GM18951 (cell line): ENCODE measurements at regions not wholly inside any gene's neighbourhood (a gene's known extent, or its start where the extent isn't known, plus 50 kb on each side); places are given as distances from the start of the nearest gene placed in this dataset.

Experiments
- POLR2A ChIP-seq: IDR thresholded peaks from 4 replicates; pipeline ENCODE4 v1.6.1; 2011; ENCODE audit warnings: mild to moderate bottlenecking; ENCODE audit not compliant: insufficient read length, insufficient read depth; ENCODE audit errors: extremely low read depth
- in situ Hi-C: fragments of 300-500 bp; cut with MboI; formaldehyde crosslinking; loops from one replicate; pipeline ENCODE4 v1.12.0; 2022; ENCODE audit warnings: low sequenced_read_pairs, mixed read lengths, inconsistent platforms; ENCODE audit not compliant: unreplicated experiment

DNA sequence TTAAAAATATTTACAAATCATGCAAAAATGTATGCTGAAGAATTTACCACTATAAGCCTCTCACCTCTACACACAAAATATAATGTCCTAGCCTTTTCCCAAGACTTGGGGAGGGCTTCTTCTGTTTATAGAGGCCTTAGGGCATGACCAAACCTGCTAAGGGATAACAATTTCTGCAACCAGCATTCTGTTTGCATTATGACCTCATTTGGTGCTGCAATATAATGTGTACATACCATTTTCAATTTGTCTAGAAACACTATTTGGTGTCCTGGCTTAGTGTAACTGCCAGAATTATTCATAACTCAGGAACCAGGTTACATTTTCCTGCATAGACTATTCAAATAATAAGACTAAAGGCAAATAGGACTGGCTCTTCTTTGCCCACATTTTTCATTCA lies 446.6 kb upstream of the SORCS1 start:
- in situ Hi-C loops, result no loop called here
- no peak for TF ChIP-seq POLR2A

DNA sequence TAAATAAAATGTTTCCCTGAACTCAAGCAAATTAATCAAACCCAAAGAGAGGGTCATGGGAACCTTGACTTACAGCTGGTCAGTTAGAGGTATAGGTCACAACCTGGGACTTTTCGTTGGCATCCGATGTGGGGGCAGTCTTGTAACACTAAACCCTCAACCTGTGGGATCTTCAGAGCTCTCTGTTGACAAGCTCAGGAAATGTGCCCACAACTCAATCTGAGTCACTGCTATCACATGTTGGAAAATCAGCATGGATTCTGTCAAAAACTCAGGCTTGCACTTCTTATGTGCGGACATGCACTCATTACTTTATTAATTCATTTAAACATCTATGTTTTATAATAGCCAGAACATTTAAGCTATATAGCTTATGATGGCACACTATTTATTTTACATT lies 424.6 kb upstream of the SORCS1 start:
- no peak for TF ChIP-seq POLR2A
- in situ Hi-C loops, result no loop called here

DNA sequence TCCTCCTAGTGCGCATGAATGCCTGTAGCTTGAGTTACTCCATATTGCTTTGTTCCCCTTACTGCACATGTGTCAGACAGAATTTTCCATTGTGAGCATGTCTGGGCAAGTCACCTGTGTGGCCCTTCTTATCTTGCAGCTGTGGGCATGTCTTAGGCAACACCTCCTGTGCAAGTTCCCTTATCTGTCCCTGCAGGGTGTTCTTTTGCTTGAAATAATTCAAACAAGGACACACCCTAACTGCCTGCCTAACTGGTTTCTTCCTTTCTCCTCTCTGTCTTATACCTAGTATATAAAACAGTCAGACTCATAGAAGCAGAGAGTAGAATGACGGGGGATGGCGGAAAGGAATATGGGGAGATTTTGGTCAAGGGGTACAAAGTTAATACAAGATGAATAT lies 421.1 kb upstream of the SORCS1 start:
- TF ChIP-seq POLR2A, result no peak
- in situ Hi-C loops, result no loop called here

DNA sequence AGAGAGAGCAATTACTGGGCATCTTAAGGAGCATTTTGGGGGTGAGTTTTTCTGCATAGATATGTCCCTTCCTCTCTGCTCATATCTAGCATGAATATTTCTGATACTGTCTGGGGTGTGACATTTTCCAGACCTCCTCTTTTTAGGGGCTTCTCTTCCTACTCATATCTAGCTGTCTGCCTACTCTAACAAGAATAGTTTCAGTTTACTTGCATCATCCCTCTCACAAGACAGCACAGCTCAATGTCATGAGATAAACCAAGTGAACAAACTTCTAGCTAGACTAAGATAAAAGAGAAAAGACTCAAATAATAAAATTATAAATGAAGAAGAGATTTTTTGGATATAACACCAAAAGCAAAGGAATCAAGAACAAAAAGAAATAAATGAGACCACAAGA lies 419.5 kb upstream of the SORCS1 start:
- TF ChIP-seq POLR2A, result no peak

DNA sequence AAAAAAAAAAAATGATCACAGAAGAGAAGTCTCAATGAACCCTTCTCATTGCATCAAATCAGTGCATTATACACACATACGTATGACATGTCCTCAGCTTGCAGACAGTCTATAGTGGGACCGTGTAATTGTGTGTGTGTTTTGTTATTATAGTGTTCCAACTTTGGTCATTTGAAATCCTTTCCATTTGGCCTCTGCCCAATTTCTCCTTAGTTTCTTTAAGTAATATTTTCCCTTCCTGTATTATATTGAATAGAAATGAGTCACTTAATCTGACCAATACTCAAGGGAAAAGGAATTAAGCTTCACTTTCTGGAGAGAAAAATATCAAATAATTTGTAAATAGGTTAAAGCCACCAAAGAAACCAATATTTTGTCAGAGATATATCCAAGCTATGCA lies 415.5 kb upstream of the SORCS1 start:
- in situ Hi-C loops, result no loop called here
- no peak for TF ChIP-seq POLR2A

More for the DNA sequence above, 419.5 kb upstream of the SORCS1 start:
- in situ Hi-C loops, result no loop called here

DNA sequence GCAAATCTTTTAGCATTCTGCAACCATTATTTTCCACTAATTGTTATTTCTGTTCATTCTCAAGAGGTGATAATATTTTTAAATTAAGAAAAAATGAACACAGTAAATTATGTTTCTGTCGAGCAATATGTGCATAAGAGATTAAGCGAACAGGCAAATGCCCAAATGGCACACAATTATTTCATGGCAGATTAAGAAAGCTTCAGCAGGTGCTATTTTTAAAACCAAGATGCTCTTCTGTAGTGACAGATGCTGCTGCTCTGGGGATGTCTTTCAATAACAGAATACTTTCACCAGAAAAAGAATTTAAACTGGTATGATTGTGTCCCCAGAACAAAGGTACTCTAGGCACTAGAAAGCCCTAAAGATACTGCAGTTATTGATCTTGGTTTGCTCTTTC lies 412.7 kb upstream of the SORCS1 start:
- in situ Hi-C loops, result no loop called here
- no peak for TF ChIP-seq POLR2A

DNA sequence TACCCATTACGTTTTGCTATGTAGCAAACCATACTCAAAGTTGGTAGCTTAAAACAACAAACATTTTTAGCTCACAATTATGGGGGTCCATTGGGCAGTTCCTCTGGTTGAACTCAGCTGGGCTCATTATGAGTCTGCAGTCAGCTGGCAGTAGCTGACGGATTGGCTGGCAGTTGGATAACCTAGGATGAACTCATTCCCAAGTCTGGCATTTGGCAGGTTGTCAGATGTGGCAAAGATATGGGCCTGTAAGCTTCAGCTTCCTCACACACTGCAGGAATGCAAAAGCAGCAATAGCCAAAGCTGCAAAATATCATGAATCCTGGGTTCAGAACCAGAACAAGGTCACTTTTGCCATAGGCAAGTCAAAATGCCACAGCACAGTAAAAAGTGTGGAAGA lies 412.2 kb upstream of the SORCS1 start:
- in situ Hi-C loops, result no loop called here
- TF ChIP-seq POLR2A, result no peak

DNA sequence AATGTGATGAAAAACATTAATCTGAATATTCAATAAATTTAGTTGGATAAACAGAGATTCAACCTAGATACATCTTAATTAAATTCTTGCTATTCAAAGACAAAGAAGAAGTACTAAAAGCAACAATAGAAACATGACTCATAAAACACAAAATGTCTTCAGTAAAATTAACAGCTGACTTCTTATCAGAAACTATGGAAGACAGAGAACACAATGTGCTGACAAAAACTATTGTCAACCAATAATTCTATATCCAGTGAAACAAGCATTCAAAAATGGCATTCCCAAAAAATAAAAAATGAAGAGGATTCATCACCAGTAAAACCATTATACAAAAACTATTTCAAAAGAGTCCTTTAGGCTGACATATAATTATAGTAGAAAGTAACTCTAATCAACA lies 400.5 kb upstream of the SORCS1 start:
- in situ Hi-C loops, result no loop called here

DNA sequence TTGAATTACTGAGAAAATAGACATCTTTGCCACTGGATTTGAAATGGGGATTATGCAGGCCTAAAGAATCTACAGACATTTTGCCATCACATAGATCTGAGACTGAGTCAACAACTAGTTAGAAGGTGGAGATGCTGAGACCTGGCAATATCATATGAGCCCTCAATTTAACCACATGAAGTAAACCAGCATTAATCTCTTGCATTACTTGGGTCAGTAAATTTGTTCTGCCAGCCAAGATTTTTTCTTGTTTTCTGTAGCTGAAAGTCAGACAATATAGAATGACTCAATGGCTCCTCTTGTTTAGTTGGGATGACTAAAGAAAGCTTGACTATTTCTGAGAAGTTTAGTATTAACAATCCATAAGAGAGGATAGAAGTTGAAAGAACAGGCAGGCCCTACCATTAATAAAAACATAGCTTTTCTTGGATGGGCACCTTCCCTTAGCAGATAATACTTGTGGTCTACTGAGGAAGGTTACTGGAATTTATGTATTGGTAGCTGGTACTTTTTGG lies 396.7 kb upstream of the SORCS1 start:
- in situ Hi-C loops, result no loop called here
- TF ChIP-seq POLR2A, result no peak

More for the DNA sequence above, 400.5 kb upstream of the SORCS1 start:
- TF ChIP-seq POLR2A, result no peak

DNA sequence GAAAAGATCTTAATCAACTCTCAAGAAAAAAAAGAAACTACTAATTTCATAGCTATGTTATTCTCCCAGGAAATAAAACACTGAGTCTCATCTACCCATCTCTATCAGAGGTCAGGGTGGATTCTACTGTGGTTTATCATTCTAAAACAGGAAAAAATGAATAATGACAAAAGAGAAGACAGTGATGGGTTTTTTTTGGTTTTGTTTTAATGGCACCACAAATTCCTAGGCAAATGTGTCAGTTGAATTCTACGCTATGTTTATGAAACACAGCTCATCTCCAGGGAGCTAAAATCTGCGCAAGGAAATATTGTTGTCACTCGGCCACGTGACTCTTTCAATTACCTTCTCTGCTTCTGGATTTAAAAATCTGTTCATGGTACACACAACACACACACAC lies 393.4 kb upstream of the SORCS1 start:
- in situ Hi-C loops, result no loop called here
- TF ChIP-seq POLR2A, result no peak

DNA sequence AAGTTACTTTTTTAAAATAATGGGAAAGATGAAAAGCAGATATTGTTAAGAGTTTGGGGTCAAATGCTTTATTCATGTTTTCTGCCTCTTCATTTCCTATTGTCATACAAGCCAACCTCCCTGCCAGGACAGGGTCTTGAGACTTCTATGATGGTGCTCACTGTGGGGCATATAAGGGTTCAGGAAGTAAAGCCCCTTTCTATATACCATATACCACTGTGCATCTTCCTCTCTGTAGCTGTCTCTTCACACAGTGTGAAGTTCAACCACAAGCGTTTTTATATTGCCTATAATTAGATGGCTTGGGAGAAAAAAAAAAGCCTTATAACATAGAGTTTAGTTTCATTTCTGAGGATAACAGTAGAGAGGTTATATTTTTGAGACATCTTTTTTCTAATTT lies 389.8 kb upstream of the SORCS1 start:
- TF ChIP-seq POLR2A, result no peak
- in situ Hi-C loops, result no loop called here

DNA sequence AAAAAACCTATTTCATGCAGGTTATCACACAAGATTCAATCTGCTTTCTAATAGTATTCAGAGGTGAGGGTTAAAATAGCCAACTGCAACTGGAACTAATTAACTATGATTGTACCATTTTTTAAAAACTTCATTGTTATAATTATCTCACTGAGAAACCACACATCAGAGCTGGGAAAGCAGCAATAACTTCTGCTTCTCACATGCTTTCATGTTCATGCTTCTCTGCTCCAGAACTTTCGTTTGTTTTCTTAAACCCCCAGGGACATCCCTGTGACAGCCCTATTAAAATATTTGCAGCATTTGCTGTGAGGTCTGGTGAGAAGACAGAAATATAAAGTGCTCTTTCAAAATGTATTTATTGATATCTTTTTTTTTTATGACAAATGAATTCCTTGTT lies 389.0 kb upstream of the SORCS1 start:
- in situ Hi-C loops, result no loop called here
- no peak for TF ChIP-seq POLR2A

DNA sequence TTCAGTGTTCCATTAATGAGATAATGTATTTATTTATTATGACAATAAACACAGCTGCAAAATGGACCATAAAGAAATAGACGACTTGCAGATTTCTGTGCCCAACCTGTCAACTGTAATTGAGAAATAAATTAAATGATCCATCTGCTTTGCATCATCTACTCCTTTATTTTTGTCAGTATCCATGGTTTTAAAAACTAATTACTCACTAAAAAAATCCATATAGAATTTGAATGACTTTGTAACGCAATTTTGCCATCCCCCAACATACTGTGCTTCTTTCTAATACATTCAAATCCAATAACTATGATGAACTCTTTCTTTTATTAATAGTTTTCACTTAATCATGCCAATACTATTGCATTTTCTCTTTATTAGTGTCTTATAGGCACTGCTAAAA lies 388.5 kb upstream of the SORCS1 start:
- no peak for TF ChIP-seq POLR2A
- in situ Hi-C loops, result no loop called here

DNA sequence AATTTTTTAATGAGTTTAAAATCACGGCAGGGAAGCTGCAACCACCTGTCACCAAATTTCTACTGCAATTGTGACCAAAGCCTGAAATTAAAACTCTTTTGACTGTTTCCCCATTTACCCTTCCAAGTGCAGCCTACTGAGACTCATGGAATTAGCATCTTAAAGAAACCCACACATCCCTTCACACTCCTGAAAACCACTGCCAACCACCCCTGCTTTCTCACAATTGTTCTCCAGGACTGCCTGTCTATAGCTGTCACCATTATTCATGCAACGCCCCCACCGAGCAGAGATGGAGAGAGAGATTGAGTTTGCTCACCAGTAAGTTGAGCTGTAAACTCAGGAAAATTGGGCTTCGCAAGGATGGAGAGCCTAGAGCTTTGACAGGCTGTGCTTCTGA lies 383.8 kb upstream of the SORCS1 start:
- in situ Hi-C loops, result no loop called here
- no peak for TF ChIP-seq POLR2A

DNA sequence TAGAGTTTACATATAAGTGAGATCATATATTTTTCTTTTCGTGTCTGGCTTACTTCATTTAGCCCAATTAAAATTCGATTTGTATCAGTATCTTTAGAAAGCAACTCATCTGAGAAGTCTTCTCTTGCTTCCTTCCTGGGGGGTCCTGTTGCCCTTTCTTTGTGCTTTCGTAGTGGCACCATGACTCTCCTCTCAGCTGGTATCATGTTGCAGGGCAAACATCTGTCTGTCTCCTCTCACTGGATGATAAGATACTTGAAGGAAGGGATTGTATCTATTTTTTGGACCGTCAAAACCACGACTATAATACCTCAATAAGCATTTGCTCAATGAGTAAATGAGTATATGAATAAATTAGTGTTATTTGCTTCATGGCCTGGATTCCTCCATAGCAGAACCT lies 382.5 kb upstream of the SORCS1 start:
- in situ Hi-C loops, result no loop called here
- no peak for TF ChIP-seq POLR2A

DNA sequence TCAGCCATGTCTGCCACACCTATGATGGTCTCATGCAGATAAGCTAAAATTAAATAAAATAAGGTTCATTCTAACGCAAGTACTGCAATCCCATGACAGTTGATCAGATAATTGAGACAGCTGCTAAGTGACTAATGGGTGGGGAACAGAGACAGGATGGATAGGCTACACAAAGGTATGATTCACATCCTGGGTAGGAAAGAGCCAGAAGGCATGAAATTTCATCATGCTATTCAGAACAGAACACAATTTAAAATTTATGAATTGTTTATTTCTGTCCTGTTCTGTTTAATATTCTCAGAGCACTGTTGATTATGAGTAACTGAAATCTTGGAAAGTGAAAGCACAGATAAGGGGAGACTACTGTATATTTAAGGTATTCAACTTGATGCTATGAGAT lies 381.8 kb upstream of the SORCS1 start:
- no peak for TF ChIP-seq POLR2A
- in situ Hi-C loops, result no loop called here

DNA sequence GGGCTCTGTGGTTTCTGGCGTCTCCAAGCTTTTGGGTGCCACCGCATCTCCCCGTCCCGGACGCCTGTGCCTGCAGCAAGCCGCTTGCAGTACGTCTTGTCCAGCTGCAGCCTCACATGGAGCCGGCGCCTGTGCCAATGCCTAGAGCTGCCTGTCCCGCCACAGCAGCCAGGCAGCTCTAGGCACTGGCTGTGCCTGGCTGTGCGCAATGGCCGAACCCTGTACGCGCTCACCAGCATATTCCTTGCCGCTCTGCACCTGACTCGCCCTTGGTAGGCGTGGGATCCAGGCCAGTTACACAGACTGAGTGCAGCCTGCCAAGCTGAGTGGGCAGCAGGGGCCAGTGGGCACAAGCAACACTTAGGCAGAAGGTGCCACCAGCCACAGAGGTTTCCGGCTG lies 381.2 kb upstream of the SORCS1 start:
- in situ Hi-C loops, result no loop called here
- TF ChIP-seq POLR2A, result no peak
